HL-60 (cell line): ENCODE measurements at regions not wholly inside any gene's neighbourhood (a gene's known extent, or its start where the extent isn't known, plus 50 kb on each side); places are given as distances from the start of the nearest gene placed in this dataset.

Experiments used
- DNase-seq, 2 experiments: peaks; one replicate each; pipeline ENCODE4 v3.0.0-alpha.2; 2010 to 2020; ENCODE audit warnings: low read depth in 1 of 2, low spot score in 1 of 2
- H3K27ac ChIP-seq: fragments of 250-450 bp; sonication (Bioruptor Pico); replicated peaks from 2 replicates; pipeline ENCODE4 v1.5.1; 2020; ENCODE audit warnings: mild to moderate bottlenecking, moderate library complexity
- H3K27me3 ChIP-seq: fragments of 250-450 bp; sonication (Bioruptor Pico); 2 replicates; pipeline ENCODE4 v1.5.1; 2021; ENCODE audit warnings: mild to moderate bottlenecking, moderate library complexity; ENCODE audit not compliant: insufficient read depth, poor library complexity, severe bottlenecking
- H3K4me3 ChIP-seq: replicated peaks from 2 replicates; pipeline ENCODE4 v1.5.1; 2011; ENCODE audit warnings: mild to moderate bottlenecking, control low read depth, low read length; ENCODE audit not compliant: insufficient read depth
- CTCF ChIP-seq: IDR thresholded peaks from one replicate; pipeline ENCODE4 v1.5.1; 2011; ENCODE audit warnings: low read length, control low read depth, inconsistent platforms; ENCODE audit not compliant: insufficient read depth
- GABPA ChIP-seq: IDR thresholded peaks from 2 replicates; pipeline ENCODE4 v1.6.1; 2012; ENCODE audit warnings: low read depth
- POLR2AphosphoS5 ChIP-seq: IDR thresholded peaks from 2 replicates; pipeline ENCODE4 v1.6.1; 2012; ENCODE audit warnings: low read depth
- REST ChIP-seq: IDR thresholded peaks from 2 replicates; pipeline ENCODE4 v1.6.1; 2012; ENCODE audit warnings: low read depth; ENCODE audit not compliant: insufficient replicate concordance
- SPI1 ChIP-seq: IDR thresholded peaks from 2 replicates; pipeline ENCODE4 v1.6.1; 2012; ENCODE audit warnings: low read depth, mild to moderate bottlenecking, borderline replicate concordance

GRCh38 chr4:160592258-160592657 lies 1489.4 kb downstream of the RAPGEF2 start:
- Histone ChIP-seq H3K4me3 (no peak overlapping the region), H3K27me3 (no peaks in the 10 kb centered on the region), H3K27ac (no peak overlapping the region)
- TF ChIP-seq SPI1, result no peak
- TF ChIP-seq POLR2AphosphoS5, result no peak
- TF ChIP-seq CTCF, result no peak
- TF ChIP-seq REST, result no peak
- TF ChIP-seq GABPA, result no peak
- no peak for DNase-seq

- Histone ChIP-seq H3K27ac (no peak overlapping the region), H3K4me3 (no peak overlapping the region), H3K27me3 (no peaks in the 10 kb centered on the region)
- DNase-seq, result no peak
- no peak for TF ChIP-seq CTCF
- no peak for TF ChIP-seq POLR2AphosphoS5
- no peak for TF ChIP-seq SPI1
Observed at GRCh38 chr4:160595646-160596045, 1492.8 kb downstream of the RAPGEF2 start.

GRCh38 chr4:160604541-160604940 lies 1501.7 kb downstream of the RAPGEF2 start:
- H3K27ac ChIP-seq, result no peak overlapping the region
- no peaks in the 10 kb centered on the region for H3K27me3 ChIP-seq
- no peak for DNase-seq
- H3K4me3 ChIP-seq, result no peak overlapping the region
- TF ChIP-seq SPI1 (no peak), REST (no peak), GABPA (no peak), POLR2AphosphoS5 (no peak), CTCF (no peak)

DNA sequence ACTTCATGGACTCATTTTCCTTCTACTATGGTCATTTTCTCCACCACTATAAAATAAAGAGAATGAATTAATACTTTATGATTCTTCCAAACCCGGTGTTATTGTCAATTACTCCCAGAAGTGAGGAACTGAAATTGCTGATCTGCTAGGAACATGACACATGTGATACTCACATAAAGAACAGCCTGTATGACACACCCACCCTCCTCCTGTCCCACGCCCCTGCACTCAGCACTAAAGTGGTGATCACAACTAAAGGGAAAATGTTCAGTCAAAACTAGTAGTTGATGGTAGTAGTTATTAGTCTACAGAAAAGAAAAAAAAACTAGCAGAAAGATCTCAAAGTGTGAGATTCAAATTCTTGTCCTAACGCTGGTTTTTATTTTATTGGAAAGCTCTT lies 1508.3 kb downstream of the RAPGEF2 start:
- Histone ChIP-seq H3K4me3 (no peak overlapping the region), H3K27me3 (no peaks in the 10 kb centered on the region), H3K27ac (no peak overlapping the region)
- no peak for TF ChIP-seq POLR2AphosphoS5
- no peak for TF ChIP-seq GABPA
- TF ChIP-seq REST, result no peak
- TF ChIP-seq CTCF, result no peak
- no peak for TF ChIP-seq SPI1
- no peak for DNase-seq
